ENCODE measurements at regions not wholly inside any gene's neighbourhood (a gene's known extent, or its start where the extent isn't known, plus 50 kb on each side); places are given as distances from the start of the nearest gene placed in this dataset.

- TF ChIP-seq CTCF (IDR thresholded peaks at IDR 0.05; ENCODE audit: control extremely low read depth, extremely low read depth), result no peak
- no peak for DNase-seq
- 90 to 96% methylated on average over 5 of the region's 5 CpGs for WGBS, 2 donors
- H3K9me3 ChIP-seq (ENCODE audit: control insufficient read depth in 4 of 4, insufficient read depth in 3 of 4, low read length in 3 of 4), result peaks cover 0 to 2% (median 0%) of the 10 kb centered on the region in 4 donors
- no peak overlapping the region for H3K9ac ChIP-seq (ENCODE audit: insufficient read depth in 1 of 2, low read length in 2 of 2)
- H3K36me3 ChIP-seq (ENCODE audit: control insufficient read depth in 4 of 4, insufficient read depth in 4 of 4, low read length in 4 of 4), result peaks cover 0 to 5% (median under 1%) of the 10 kb centered on the region in 4 donors
- no peaks in the 10 kb centered on the region for H3K27me3 ChIP-seq (ENCODE audit: control insufficient read depth in 3 of 3, insufficient read depth in 3 of 3, low read length in 2 of 3)
- ATAC-seq (ENCODE audit: insufficient read depth, low FRiP score), result no peak
- H3K4me3 ChIP-seq, result no peak overlapping the region
- no peak overlapping the region for H3K27ac ChIP-seq (ENCODE audit: low read depth in 1 of 2, low read length in 1 of 2)
- H3K4me1 ChIP-seq (ENCODE audit: control insufficient read depth in 5 of 5, insufficient read depth in 5 of 5, low read length in 5 of 5), result peaks cover 0 to 4% (median 0%) of the 10 kb centered on the region in 5 donors
Observed at GRCh38 chr10:28060031-28060607, 61.2 kb upstream of the ODAD2 start.

- TF ChIP-seq CTCF (IDR thresholded peaks at IDR 0.05; ENCODE audit: control extremely low read depth, extremely low read depth), result no peak
- ATAC-seq (ENCODE audit: insufficient read depth, low FRiP score), result no peak
- H3K27ac ChIP-seq (ENCODE audit: low read depth in 1 of 2, low read length in 1 of 2), result no peak overlapping the region
- no peak overlapping the region for H3K4me3 ChIP-seq
- peaks cover 0 to 2% (median 0%) of the 10 kb centered on the region in 4 donors for H3K9me3 ChIP-seq (ENCODE audit: control insufficient read depth in 4 of 4, insufficient read depth in 3 of 4, low read length in 3 of 4)
- H3K27me3 ChIP-seq (ENCODE audit: control insufficient read depth in 3 of 3, insufficient read depth in 3 of 3, low read length in 2 of 3), result no peaks in the 10 kb centered on the region
- DNase-seq, result no peak
- no peak overlapping the region for H3K9ac ChIP-seq (ENCODE audit: insufficient read depth in 1 of 2, low read length in 2 of 2)
- peaks cover 0 to 5% (median under 1%) of the 10 kb centered on the region in 4 donors for H3K36me3 ChIP-seq (ENCODE audit: control insufficient read depth in 4 of 4, insufficient read depth in 4 of 4, low read length in 4 of 4)
- WGBS, 2 donors, result 94 to 96% methylated on average over 7 of the region's 7 CpGs
- peaks cover 0 to 13% (median 0%) of the 10 kb centered on the region in 5 donors for H3K4me1 ChIP-seq (ENCODE audit: control insufficient read depth in 5 of 5, insufficient read depth in 5 of 5, low read length in 5 of 5)
Observed at GRCh38 chr10:28058746-28059145, 59.9 kb upstream of the ODAD2 start.

GRCh38 chr10:28054228-28054860, 55.5 kb upstream of the ODAD2 start:
- peaks cover 0 to 8% (median under 1%) of the 10 kb centered on the region in 4 donors for H3K36me3 ChIP-seq (ENCODE audit: control insufficient read depth in 4 of 4, insufficient read depth in 4 of 4, low read length in 4 of 4)
- ATAC-seq (ENCODE audit: insufficient read depth, low FRiP score) (peak; percentile 24), DNase-seq (peak in 2 of 3 donors; percentile 77 to 88)
- H3K4me3 ChIP-seq, result no peak overlapping the region
- no peaks in the 10 kb centered on the region for H3K27me3 ChIP-seq (ENCODE audit: control insufficient read depth in 3 of 3, insufficient read depth in 3 of 3, low read length in 2 of 3)
- WGBS, 2 donors, result 82 to 87% methylated on average over 5 of the region's 5 CpGs
- no peak overlapping the region for H3K27ac ChIP-seq (ENCODE audit: low read depth in 1 of 2, low read length in 1 of 2)
- no peak overlapping the region for H3K9ac ChIP-seq (ENCODE audit: insufficient read depth in 1 of 2, low read length in 2 of 2)
- peaks cover 0 to 16% (median 0%) of the 10 kb centered on the region in 5 donors for H3K4me1 ChIP-seq (ENCODE audit: control insufficient read depth in 5 of 5, insufficient read depth in 5 of 5, low read length in 5 of 5)
- H3K9me3 ChIP-seq (ENCODE audit: control insufficient read depth in 4 of 4, insufficient read depth in 3 of 4, low read length in 3 of 4), result peaks cover 0 to 2% (median 0%) of the 10 kb centered on the region in 4 donors
- TF ChIP-seq CTCF (IDR thresholded peaks at IDR 0.05; ENCODE audit: control extremely low read depth, extremely low read depth), result no peak

Data from lung (tissue), 11 donors.